ENCODE measurements at regions not wholly inside any gene's neighbourhood (a gene's known extent, or its start where the extent isn't known, plus 50 kb on each side); places are given as distances from the start of the nearest gene placed in this dataset.

DNA sequence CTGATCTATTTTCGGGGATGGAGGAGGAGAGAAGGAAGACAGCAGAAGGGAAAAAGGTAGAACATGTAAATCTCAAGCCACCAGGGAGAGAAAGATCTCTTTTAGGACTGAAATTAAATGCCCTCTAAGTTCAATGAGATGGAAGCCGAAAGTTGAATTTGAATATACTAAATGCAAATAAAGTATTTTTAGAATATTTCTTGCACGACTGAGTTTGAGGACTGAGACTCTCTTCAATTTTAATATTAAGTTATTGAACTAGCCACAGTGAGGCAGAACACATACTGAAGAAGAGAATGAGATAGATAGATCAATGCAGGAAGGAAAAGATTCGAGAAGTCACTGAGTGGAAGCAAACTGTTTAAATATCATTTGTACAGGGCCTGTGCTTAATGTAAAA is 399.9 kb upstream of the CBLB start:
- Histone ChIP-seq H3K9me3 (ENCODE audit: control insufficient read depth, low read depth, low read length) (no peaks in the 10 kb centered on the region), H3K27me3 (ENCODE audit: control insufficient read depth, insufficient read depth, low read length) (no peaks in the 10 kb centered on the region), H3K4me3 (ENCODE audit: low read length) (no peak overlapping the region), H3K36me3 (ENCODE audit: control insufficient read depth, insufficient read depth, low read length) (no peaks in the 10 kb centered on the region), H3K4me1 (ENCODE audit: control insufficient read depth, insufficient read depth, low read length) (peaks cover 5% of the 10 kb centered on the region), H3K27ac (ENCODE audit: low read length) (no peak overlapping the region)
- WGBS (ENCODE audit: insufficient coverage, low lambda C conversion rate), result 100% methylated on average over 2 of the region's 4 CpGs
- DNase-seq, result no peak

DNA sequence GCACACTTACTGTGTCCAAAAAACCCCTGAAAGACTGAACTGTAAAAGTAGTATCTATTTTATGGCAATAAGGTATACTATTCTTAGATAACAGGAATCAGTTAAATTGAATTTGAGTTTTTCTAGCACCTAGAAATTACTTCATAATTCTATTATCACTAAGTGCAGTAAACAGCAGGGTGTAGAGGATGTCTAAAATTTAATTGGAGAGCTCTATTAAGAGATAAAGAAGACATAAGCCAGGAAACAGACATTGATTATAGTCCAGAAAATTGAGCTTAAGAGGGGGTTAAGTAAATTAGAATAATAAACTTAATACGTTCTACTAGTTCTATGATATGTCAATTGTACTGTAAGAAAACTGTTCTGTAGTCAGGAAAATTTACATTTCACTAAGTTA is 403.5 kb upstream of the CBLB start:
- no CpG with 5 or more reads among the region's 1 CpG for WGBS (ENCODE audit: insufficient coverage, low lambda C conversion rate)
- Histone ChIP-seq H3K4me3 (ENCODE audit: low read length) (no peak overlapping the region), H3K36me3 (ENCODE audit: control insufficient read depth, insufficient read depth, low read length) (no peaks in the 10 kb centered on the region), H3K9me3 (ENCODE audit: control insufficient read depth, low read depth, low read length) (no peaks in the 10 kb centered on the region), H3K4me1 (ENCODE audit: control insufficient read depth, insufficient read depth, low read length) (no peaks in the 10 kb centered on the region), H3K27me3 (ENCODE audit: control insufficient read depth, insufficient read depth, low read length) (no peaks in the 10 kb centered on the region), H3K27ac (ENCODE audit: low read length) (no peak overlapping the region)
- no peak for DNase-seq

DNA sequence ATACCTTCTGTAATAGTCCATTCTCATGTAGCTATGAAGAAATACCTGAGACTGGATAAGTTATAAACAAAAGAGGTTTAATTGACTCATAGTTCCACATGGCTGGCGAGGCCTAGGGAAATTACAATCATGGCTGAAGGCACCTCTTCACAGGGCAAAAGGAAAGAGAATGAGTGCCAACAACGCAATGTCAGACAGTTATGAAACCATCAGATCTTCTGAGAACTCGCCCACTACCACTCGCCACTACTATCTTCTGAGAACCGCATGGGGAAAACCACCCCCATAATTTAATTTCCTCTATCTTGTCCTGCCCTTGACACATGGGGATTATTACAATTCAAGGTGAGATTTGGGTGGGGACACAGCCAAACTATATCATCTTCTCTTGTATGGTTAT is 406.8 kb upstream of the CBLB start:
- WGBS (ENCODE audit: insufficient coverage, low lambda C conversion rate), result no CpG with 5 or more reads among the region's 5 CpGs
- Histone ChIP-seq H3K9me3 (ENCODE audit: control insufficient read depth, low read depth, low read length) (no peaks in the 10 kb centered on the region), H3K27ac (ENCODE audit: low read length) (no peak overlapping the region), H3K27me3 (ENCODE audit: control insufficient read depth, insufficient read depth, low read length) (no peaks in the 10 kb centered on the region), H3K4me1 (ENCODE audit: control insufficient read depth, insufficient read depth, low read length) (no peaks in the 10 kb centered on the region), H3K4me3 (ENCODE audit: low read length) (no peak overlapping the region), H3K36me3 (ENCODE audit: control insufficient read depth, insufficient read depth, low read length) (no peaks in the 10 kb centered on the region)
- DNase-seq, result no peak

DNA sequence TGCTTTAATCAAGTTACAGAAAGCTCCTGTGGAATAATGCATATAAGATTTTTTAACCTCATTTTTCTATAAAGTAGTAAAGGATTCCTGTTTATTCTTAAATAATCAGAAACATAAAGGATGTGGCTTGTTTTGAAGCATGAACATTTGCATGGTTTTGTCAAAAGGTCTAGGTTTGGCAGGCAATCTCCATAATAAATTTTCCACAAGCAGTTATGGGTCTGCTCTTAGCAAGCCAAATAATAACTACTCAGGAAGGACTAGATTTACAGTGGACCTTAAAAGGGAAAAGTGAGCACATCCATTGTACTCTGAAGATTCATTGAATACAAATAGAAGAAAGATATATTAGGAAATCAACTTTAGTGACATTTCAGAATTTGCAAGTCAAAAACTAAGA is 407.3 kb upstream of the CBLB start:
- H3K4me3 ChIP-seq (ENCODE audit: low read length), result no peak overlapping the region
- H3K36me3 ChIP-seq (ENCODE audit: control insufficient read depth, insufficient read depth, low read length), result no peaks in the 10 kb centered on the region
- H3K9me3 ChIP-seq (ENCODE audit: control insufficient read depth, low read depth, low read length), result no peaks in the 10 kb centered on the region
- no peaks in the 10 kb centered on the region for H3K27me3 ChIP-seq (ENCODE audit: control insufficient read depth, insufficient read depth, low read length)
- no peaks in the 10 kb centered on the region for H3K4me1 ChIP-seq (ENCODE audit: control insufficient read depth, insufficient read depth, low read length)
- DNase-seq, result no peak
- H3K27ac ChIP-seq (ENCODE audit: low read length), result no peak overlapping the region

DNA sequence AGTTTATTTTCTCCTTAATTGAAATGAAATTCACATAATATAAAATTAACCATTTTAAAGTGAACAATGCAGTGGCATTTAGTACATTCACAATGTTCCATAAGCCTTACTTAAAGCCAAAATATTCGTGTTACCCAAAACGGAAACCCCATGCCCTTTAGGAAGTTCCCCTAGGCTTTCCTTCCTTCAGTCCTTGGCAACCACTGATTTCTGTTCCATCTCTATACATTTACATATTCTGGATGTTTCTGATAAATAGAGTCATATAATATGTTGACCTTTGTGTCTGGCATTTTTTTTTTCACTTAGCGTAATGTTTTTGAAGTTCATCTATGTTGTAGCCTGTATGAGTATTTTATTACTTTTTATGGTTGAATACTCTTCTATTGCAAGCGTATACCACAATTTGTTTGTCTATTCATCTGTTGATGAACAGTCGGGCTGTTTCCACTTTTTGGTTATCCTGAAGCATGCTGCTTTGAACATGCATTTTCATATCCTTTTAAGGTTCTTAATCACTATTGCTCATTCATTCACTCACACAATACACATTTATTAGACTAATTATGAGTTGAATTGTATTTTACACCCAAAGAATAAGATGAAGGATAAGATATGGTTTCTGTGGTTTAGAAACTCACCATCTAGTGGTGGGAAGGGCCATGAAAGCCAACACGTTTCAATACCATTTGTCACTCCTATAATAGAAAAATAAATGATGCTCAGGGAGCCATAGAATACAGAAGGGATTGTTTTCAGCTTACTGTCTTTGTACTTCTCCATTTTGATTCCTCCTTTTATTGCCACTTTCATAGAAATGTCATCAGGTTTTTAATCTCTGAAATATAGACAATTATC is 408.2 kb upstream of the CBLB start:
- DNase-seq, result no peak
- WGBS (ENCODE audit: insufficient coverage, low lambda C conversion rate), result 94% methylated on average over 4 of the region's 6 CpGs
- H3K9me3 ChIP-seq (ENCODE audit: control insufficient read depth, low read depth, low read length), result no peaks in the 10 kb centered on the region

DNA sequence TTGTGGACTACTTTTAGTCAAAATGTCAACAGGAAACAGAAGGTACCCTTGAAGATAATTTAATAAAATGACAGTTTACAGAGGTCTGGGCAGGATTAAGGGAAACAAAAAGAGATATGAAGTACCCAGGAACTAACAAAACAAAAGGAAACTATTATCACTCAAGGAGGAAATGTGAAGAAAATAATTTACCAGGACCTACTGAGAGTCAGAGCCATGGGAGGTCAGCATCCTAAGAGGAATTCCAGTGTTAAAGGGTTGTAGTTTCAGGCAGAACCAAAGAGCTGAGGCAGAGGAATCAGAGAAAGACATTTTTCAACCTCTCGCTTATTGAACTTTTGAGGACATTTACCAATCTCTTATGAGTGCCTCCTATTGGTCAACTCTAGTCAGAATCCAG is 408.9 kb upstream of the CBLB start:
- 100% methylated on average over 1 of the region's 1 CpG for WGBS (ENCODE audit: insufficient coverage, low lambda C conversion rate)
- Histone ChIP-seq H3K4me1 (ENCODE audit: control insufficient read depth, insufficient read depth, low read length) (no peaks in the 10 kb centered on the region), H3K27ac (ENCODE audit: low read length) (no peak overlapping the region), H3K4me3 (ENCODE audit: low read length) (no peak overlapping the region), H3K9me3 (ENCODE audit: control insufficient read depth, low read depth, low read length) (no peaks in the 10 kb centered on the region), H3K27me3 (ENCODE audit: control insufficient read depth, insufficient read depth, low read length) (no peaks in the 10 kb centered on the region), H3K36me3 (ENCODE audit: control insufficient read depth, insufficient read depth, low read length) (no peaks in the 10 kb centered on the region)
- DNase-seq, result no peak

More for the DNA sequence above, 408.2 kb upstream of the CBLB start:
- no peaks in the 10 kb centered on the region for H3K4me1 ChIP-seq (ENCODE audit: control insufficient read depth, insufficient read depth, low read length)
- no peaks in the 10 kb centered on the region for H3K27me3 ChIP-seq (ENCODE audit: control insufficient read depth, insufficient read depth, low read length)
- no peak overlapping the region for H3K4me3 ChIP-seq (ENCODE audit: low read length)
- no peak overlapping the region for H3K27ac ChIP-seq (ENCODE audit: low read length)
- H3K36me3 ChIP-seq (ENCODE audit: control insufficient read depth, insufficient read depth, low read length), result no peaks in the 10 kb centered on the region

DNA sequence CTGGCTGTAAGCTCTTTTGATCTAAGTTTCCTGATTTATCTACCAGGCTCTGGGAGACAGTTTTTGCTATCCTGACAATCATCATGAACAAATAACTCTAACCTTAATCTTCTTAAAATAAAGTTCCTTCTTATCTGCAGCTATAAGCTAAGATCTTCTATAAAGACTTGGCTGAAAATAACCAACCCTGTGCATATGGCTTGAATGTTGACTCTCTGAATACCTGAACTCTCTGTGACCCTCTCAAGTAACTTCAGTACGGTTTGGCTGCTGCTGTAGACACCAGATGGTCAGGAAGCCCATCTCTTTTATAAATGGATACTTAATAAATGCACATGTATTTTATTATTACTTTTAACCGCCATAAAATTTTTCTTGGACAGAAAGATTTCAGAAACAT is 412.4 kb upstream of the CBLB start:
- H3K9me3 ChIP-seq (ENCODE audit: control insufficient read depth, low read depth, low read length), result no peaks in the 10 kb centered on the region
- H3K36me3 ChIP-seq (ENCODE audit: control insufficient read depth, insufficient read depth, low read length), result no peaks in the 10 kb centered on the region
- H3K27ac ChIP-seq (ENCODE audit: low read length), result no peak overlapping the region
- no peaks in the 10 kb centered on the region for H3K4me1 ChIP-seq (ENCODE audit: control insufficient read depth, insufficient read depth, low read length)
- no peak for DNase-seq
- no peak overlapping the region for H3K4me3 ChIP-seq (ENCODE audit: low read length)
- WGBS (ENCODE audit: insufficient coverage, low lambda C conversion rate), result no CpG with 5 or more reads among the region's 2 CpGs
- no peaks in the 10 kb centered on the region for H3K27me3 ChIP-seq (ENCODE audit: control insufficient read depth, insufficient read depth, low read length)

DNA sequence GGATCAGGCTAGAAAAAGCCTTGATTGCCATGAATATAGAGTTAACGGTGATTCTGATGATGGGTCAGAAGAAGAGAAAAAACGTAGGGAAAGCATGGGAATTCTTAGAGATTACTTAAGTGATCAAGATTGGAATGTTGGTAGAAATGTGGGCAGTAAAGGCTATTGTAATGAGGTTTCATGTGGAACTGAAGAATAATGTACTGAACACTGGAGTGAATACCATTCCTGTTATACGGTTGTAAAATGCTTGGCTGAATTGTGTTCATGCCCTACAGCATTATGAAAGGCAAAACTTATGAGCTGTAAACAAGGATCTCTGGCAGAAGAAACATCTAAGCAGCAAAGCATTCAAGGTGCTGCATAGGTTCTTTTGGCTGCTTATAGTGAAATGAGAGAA is 414.1 kb upstream of the CBLB start:
- WGBS (ENCODE audit: insufficient coverage, low lambda C conversion rate), result 93% methylated on average over 3 of the region's 3 CpGs
- H3K27me3 ChIP-seq (ENCODE audit: control insufficient read depth, insufficient read depth, low read length), result no peaks in the 10 kb centered on the region
- DNase-seq, result no peak

DNA sequence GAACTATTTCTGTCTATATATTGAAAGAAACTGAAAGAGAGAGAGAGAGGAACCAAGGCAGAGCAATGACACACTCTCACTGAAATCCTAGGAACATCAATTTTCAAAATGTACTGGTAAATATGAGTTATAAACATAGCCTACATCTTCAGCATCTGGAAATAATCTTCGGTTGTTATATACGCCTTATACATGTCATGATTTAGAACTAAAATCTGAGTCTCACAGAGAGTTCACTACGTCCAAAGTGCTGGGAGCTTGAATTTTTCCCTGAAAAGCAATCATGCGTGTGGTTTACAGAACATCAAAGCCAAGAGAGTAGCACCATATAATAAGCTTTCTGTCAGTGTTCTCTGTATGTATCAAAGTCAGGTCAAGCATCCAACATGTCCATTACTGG is 420.0 kb upstream of the CBLB start:
- no peaks in the 10 kb centered on the region for H3K27me3 ChIP-seq (ENCODE audit: control insufficient read depth, insufficient read depth, low read length)
- no peak overlapping the region for H3K27ac ChIP-seq (ENCODE audit: low read length)
- no peak overlapping the region for H3K4me3 ChIP-seq (ENCODE audit: low read length)
- H3K4me1 ChIP-seq (ENCODE audit: control insufficient read depth, insufficient read depth, low read length), result no peaks in the 10 kb centered on the region
- no peak for DNase-seq
- WGBS (ENCODE audit: insufficient coverage, low lambda C conversion rate), result 86% methylated on average over 2 of the region's 4 CpGs
- no peaks in the 10 kb centered on the region for H3K36me3 ChIP-seq (ENCODE audit: control insufficient read depth, insufficient read depth, low read length)
- H3K9me3 ChIP-seq (ENCODE audit: control insufficient read depth, low read depth, low read length), result no peaks in the 10 kb centered on the region

More for the DNA sequence above, 414.1 kb upstream of the CBLB start:
- H3K9me3 ChIP-seq (ENCODE audit: control insufficient read depth, low read depth, low read length), result no peaks in the 10 kb centered on the region
- no peak overlapping the region for H3K4me3 ChIP-seq (ENCODE audit: low read length)
- H3K36me3 ChIP-seq (ENCODE audit: control insufficient read depth, insufficient read depth, low read length), result no peaks in the 10 kb centered on the region
- H3K27ac ChIP-seq (ENCODE audit: low read length), result no peak overlapping the region
- no peaks in the 10 kb centered on the region for H3K4me1 ChIP-seq (ENCODE audit: control insufficient read depth, insufficient read depth, low read length)

DNA sequence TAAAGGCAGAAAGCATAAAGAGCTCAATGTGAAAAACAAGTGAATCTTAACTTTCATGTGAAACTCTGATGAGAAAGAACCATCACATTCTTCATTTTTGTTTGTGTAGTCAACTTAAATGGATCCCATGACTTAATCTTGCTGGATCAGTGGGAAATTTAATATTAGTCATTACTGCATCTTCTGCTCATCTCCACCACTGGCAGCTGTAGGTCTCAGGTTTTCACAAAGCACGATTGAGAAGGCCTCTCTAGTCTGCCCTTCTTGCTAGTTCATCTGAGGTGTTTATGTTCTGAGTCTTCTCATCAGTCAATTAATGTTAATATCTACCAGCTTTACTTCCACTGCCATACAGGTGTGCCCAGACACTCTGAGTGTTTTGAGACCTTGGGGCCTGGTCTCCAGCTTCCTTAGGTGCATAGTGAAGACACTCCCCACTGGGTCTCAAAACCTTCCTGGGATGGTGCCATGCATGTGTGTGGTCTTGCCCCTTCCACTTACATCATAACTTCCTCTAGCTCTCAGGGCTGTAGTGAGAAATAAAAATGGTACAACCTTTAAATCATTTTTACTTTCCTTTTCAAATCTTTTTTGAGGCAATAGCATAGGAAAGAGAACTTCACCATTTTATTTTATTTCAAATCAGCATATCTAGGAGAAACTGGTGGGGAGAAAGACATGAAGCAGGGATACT is 421.6 kb upstream of the CBLB start:
- Histone ChIP-seq H3K27ac (ENCODE audit: low read length) (no peak overlapping the region), H3K27me3 (ENCODE audit: control insufficient read depth, insufficient read depth, low read length) (no peaks in the 10 kb centered on the region), H3K4me1 (ENCODE audit: control insufficient read depth, insufficient read depth, low read length) (no peaks in the 10 kb centered on the region), H3K4me3 (ENCODE audit: low read length) (no peak overlapping the region), H3K36me3 (ENCODE audit: control insufficient read depth, insufficient read depth, low read length) (no peaks in the 10 kb centered on the region), H3K9me3 (ENCODE audit: control insufficient read depth, low read depth, low read length) (no peaks in the 10 kb centered on the region)
- WGBS (ENCODE audit: insufficient coverage, low lambda C conversion rate), result no CpG with 5 or more reads among the region's 1 CpG
- no peak for DNase-seq

DNA sequence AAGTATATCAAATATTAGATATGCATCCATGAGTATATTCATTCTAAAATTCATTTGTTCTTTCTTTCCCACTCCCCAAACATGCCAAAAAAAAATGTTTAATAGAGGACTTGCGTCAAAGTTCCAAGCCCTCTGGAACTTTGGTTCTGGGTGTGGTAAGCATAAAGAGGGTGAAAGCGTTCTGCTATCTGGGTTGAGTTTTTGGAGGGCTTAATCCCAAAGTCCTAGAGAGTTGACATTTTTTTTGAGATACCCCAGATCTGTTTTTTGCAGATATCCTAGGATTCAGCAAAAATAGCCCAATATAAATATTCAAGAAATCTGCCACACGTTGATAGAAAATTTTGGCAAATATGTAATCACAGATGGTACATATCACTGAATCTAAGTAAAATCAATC is 424.3 kb upstream of the CBLB start:
- DNase-seq, result no peak
- Histone ChIP-seq H3K9me3 (ENCODE audit: control insufficient read depth, low read depth, low read length) (no peaks in the 10 kb centered on the region), H3K27me3 (ENCODE audit: control insufficient read depth, insufficient read depth, low read length) (no peaks in the 10 kb centered on the region), H3K4me3 (ENCODE audit: low read length) (no peak overlapping the region), H3K4me1 (ENCODE audit: control insufficient read depth, insufficient read depth, low read length) (no peaks in the 10 kb centered on the region), H3K27ac (ENCODE audit: low read length) (no peak overlapping the region), H3K36me3 (ENCODE audit: control insufficient read depth, insufficient read depth, low read length) (no peaks in the 10 kb centered on the region)
- 83% methylated on average over 1 of the region's 3 CpGs for WGBS (ENCODE audit: insufficient coverage, low lambda C conversion rate)
